Esophagus squamous epithelium (tissue), 4 donors: ENCODE measurements at regions not wholly inside any gene's neighbourhood (a gene's known extent, or its start where the extent isn't known, plus 50 kb on each side); places are given as distances from the start of the nearest gene placed in this dataset.

ENCODE experiments used
- CTCF ChIP-seq, 6 experiments: fragments of 450-650 bp in 4 of 6; fragments of 200-600 bp in 2 of 6; sonication (generic) in 2 of 6; IDR thresholded peaks; one replicate each; pipeline ENCODE4 v1.5.1; 2016 to 2019; ENCODE audit warnings: antibody characterized with exemption in 6 of 6, mild to moderate bottlenecking in 4 of 6, moderate library complexity in 4 of 6
- POLR2A ChIP-seq, 4 donors: fragments of 450-650 bp; IDR thresholded peaks; one replicate each; pipeline ENCODE4 v1.6.1; 2017; ENCODE audit warnings: antibody characterized with exemption in 4 of 4, mild to moderate bottlenecking in 4 of 4, moderate library complexity in 3 of 4

GRCh38 chr6:105880030-105880492, 206.1 kb upstream of the PRDM1 start:
- TF ChIP-seq POLR2A (IDR thresholded peaks at IDR 0.05) (no peak), CTCF (IDR thresholded peaks at IDR 0.05) (no peak)
